ENCODE measurements at regions not wholly inside any gene's neighbourhood (a gene's known extent, or its start where the extent isn't known, plus 50 kb on each side); places are given as distances from the start of the nearest gene placed in this dataset.

GRCh38 chr1:29658688-29659087 is 422.4 kb downstream of the PTPRU start:
- no peak for TF ChIP-seq CTCF (IDR thresholded peaks at IDR 0.05)
- intact Hi-C loops (cut with DNase I, micrococcal nuclease): no loop called here
- H3K4me3 ChIP-seq: no peak overlapping the region
- DNase-seq (no peak), ATAC-seq (no peak)
- no peaks in the 10 kb centered on the region for H3K36me3 ChIP-seq (ENCODE audit: low read depth)
- no peaks in the 10 kb centered on the region for H3K4me1 ChIP-seq (ENCODE audit: low read depth)
- H3K9me3 ChIP-seq: peaks cover 12% of the 10 kb centered on the region

- DNase-seq: no peak
- TF ChIP-seq CTCF (IDR thresholded peaks at IDR 0.05): no peak
- no peaks in the 10 kb centered on the region for H3K36me3 ChIP-seq (ENCODE audit: low read depth)
- no peak overlapping the region for H3K4me3 ChIP-seq
- no peaks in the 10 kb centered on the region for H3K4me1 ChIP-seq (ENCODE audit: low read depth)
- intact Hi-C loops (cut with DNase I, micrococcal nuclease): no loop called here
- H3K9me3 ChIP-seq: peaks cover 12% of the 10 kb centered on the region
- ATAC-seq: no peak
These were observed 421.5 kb downstream of the PTPRU start for GRCh38 chr1:29657816-29658215.

GRCh38 chr1:29655945-29656850 is 419.9 kb downstream of the PTPRU start:
- Histone ChIP-seq H3K4me1 (ENCODE audit: low read depth) (no peaks in the 10 kb centered on the region), H3K4me3 (no peak overlapping the region), H3K9me3 (peaks cover 7% of the 10 kb centered on the region), H3K36me3 (ENCODE audit: low read depth) (no peaks in the 10 kb centered on the region)
- DNase-seq: no peak
- no peak for ATAC-seq
- intact Hi-C loops (cut with DNase I, micrococcal nuclease): no loop called here
- no peak for TF ChIP-seq CTCF (IDR thresholded peaks at IDR 0.05)

- H3K36me3 ChIP-seq (ENCODE audit: low read depth): no peaks in the 10 kb centered on the region
- peaks cover 7% of the 10 kb centered on the region for H3K9me3 ChIP-seq
- ATAC-seq: no peak
- DNase-seq: no peak
- TF ChIP-seq CTCF (IDR thresholded peaks at IDR 0.05): no peak
- intact Hi-C loops (cut with DNase I, micrococcal nuclease): no loop called here
- no peaks in the 10 kb centered on the region for H3K4me1 ChIP-seq (ENCODE audit: low read depth)
- H3K4me3 ChIP-seq: no peak overlapping the region
These were observed 418.8 kb downstream of the PTPRU start for GRCh38 chr1:29655145-29655544.

- no peaks in the 10 kb centered on the region for H3K4me1 ChIP-seq (ENCODE audit: low read depth)
- H3K4me3 ChIP-seq: no peak overlapping the region
- ATAC-seq (no peak), DNase-seq (no peak)
- intact Hi-C loops (cut with DNase I, micrococcal nuclease): no loop called here
- H3K9me3 ChIP-seq: no peaks in the 10 kb centered on the region
- H3K36me3 ChIP-seq (ENCODE audit: low read depth): no peaks in the 10 kb centered on the region
- no peak for TF ChIP-seq CTCF (IDR thresholded peaks at IDR 0.05)
These were observed 417.6 kb downstream of the PTPRU start for GRCh38 chr1:29653886-29654450.

All from mucosa of descending colon (tissue), 3 donors.